ENCODE measurements at regions not wholly inside any gene's neighbourhood (a gene's known extent, or its start where the extent isn't known, plus 50 kb on each side); places are given as distances from the start of the nearest gene placed in this dataset.

DNA sequence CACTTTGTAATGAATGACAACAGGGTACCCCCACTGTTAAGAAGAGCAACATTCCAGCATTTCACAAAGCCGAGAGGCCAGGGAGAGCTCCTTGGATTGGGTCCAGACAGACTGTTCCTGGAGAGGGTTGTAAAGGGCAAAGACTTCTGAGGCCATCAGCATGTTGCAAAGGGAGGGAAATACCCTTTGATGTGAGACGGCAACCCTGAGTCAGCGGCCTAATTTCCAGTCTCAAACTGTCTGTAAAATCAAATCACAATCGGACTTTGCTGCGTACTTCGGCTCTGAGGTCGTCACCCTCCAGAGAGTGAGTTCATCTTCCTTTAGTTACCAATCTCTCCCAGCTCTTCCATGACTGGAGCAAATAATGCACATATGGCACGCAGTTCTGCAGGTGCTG, 101.0 kb upstream of the DTNBP1 start:
- Histone ChIP-seq H3K9me3 (ENCODE audit: control insufficient read depth in 1 of 2, low read length in 2 of 2) (no peaks in the 10 kb centered on the region), H3K4me1 (ENCODE audit: control insufficient read depth in 1 of 2, insufficient read depth in 2 of 2, low read length in 2 of 2) (peaks cover 0 to 4% of the 10 kb centered on the region in 2 donors), H3K4me3 (ENCODE audit: low read depth in 1 of 2, low read length in 2 of 2) (no peak overlapping the region), H3K27ac (ENCODE audit: low read length) (no peak overlapping the region), H3K36me3 (ENCODE audit: control insufficient read depth in 1 of 2, insufficient read depth in 2 of 2, low read length in 2 of 2) (no peaks in the 10 kb centered on the region), H3K27me3 (ENCODE audit: low read depth, low read length) (no peaks in the 10 kb centered on the region)

DNA sequence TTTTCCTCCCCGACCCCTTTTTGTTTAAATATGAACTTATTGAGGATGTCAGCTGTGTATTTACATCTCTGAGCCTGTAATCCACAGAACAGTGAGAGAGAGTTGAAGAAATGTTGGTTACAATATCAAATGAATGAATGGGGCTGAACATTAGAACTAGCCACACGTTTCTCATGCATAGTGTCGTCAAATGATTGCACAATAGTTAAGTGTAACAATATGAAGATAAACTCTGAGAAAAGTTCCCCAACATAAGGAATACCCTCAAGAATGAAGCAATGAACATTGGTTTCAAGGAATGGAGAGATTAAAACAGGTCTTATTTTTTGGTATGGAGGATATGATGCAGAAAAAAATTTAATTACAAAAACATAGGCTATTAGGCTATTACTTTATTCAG, 100.5 kb upstream of the DTNBP1 start:
- no peak overlapping the region for H3K27ac ChIP-seq (ENCODE audit: low read length)
- H3K27me3 ChIP-seq (ENCODE audit: low read depth, low read length), result no peaks in the 10 kb centered on the region
- no peaks in the 10 kb centered on the region for H3K36me3 ChIP-seq (ENCODE audit: control insufficient read depth in 1 of 2, insufficient read depth in 2 of 2, low read length in 2 of 2)
- H3K4me1 ChIP-seq (ENCODE audit: control insufficient read depth in 1 of 2, insufficient read depth in 2 of 2, low read length in 2 of 2), result peaks cover 0 to 4% of the 10 kb centered on the region in 2 donors
- no peak overlapping the region for H3K4me3 ChIP-seq (ENCODE audit: low read depth in 1 of 2, low read length in 2 of 2)
- no peaks in the 10 kb centered on the region for H3K9me3 ChIP-seq (ENCODE audit: control insufficient read depth in 1 of 2, low read length in 2 of 2)

DNA sequence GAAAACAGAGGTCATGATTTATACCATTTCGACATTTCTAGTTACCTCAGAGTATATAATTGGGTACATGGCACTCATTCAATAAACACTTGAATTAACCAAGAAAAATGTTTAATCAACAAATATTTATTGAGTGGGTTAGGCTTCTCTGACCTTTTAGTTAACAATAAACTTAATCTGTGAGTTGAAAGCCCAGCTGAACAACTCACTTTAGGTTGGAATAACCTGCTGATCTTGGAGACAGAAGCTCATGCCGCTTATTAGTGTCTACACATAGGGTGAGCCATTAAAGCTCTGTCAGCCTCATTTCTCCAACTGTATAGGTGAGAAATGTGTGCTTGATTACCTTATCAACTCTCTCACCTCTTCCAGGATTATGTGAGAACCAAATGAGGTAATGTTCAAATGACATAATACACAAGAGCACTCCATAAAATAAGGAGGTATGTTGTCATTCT, 98.2 kb upstream of the DTNBP1 start:
- Histone ChIP-seq H3K4me3 (ENCODE audit: low read depth in 1 of 2, low read length in 2 of 2) (no peak overlapping the region), H3K27ac (ENCODE audit: low read length) (no peak overlapping the region), H3K9me3 (ENCODE audit: control insufficient read depth in 1 of 2, low read length in 2 of 2) (no peaks in the 10 kb centered on the region), H3K27me3 (ENCODE audit: low read depth, low read length) (no peaks in the 10 kb centered on the region), H3K4me1 (ENCODE audit: control insufficient read depth in 1 of 2, insufficient read depth in 2 of 2, low read length in 2 of 2) (peaks cover 0 to 4% of the 10 kb centered on the region in 2 donors), H3K36me3 (ENCODE audit: control insufficient read depth in 1 of 2, insufficient read depth in 2 of 2, low read length in 2 of 2) (no peaks in the 10 kb centered on the region)

DNA sequence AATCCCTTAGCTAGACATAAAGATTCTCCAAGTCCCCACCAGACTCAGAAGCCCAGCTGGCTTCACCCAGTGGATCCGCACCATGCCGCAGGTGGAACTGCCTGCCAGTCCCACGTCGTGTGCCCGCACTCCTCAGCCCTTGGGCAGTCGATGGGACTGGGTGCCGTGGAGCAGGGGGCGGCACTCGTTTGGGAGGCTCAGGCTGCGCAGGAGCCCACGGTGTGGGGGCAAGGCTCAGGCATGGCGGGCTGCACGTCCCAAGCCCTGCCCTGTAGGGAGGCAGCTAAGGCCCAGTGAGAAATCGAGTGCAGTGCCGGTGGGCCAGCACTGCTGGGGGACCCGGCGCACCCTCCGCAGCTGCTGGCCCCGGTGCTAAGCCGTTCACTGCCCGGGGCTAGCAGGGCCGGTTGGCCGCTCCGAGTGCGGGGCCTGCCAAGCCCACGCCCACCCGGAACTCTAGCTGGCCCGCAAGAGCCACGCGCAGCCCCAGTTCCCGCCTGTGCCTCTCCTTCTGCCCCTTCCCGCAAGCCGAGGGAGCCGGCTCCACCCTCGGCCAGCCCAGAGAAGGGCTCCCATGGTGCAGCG, 95.9 kb upstream of the DTNBP1 start:
- Histone ChIP-seq H3K4me1 (ENCODE audit: control insufficient read depth in 1 of 2, insufficient read depth in 2 of 2, low read length in 2 of 2) (no peaks in the 10 kb centered on the region), H3K27ac (ENCODE audit: low read length) (no peak overlapping the region), H3K9me3 (ENCODE audit: control insufficient read depth in 1 of 2, low read length in 2 of 2) (no peaks in the 10 kb centered on the region), H3K27me3 (ENCODE audit: low read depth, low read length) (no peaks in the 10 kb centered on the region), H3K4me3 (ENCODE audit: low read depth in 1 of 2, low read length in 2 of 2) (no peak overlapping the region), H3K36me3 (ENCODE audit: control insufficient read depth in 1 of 2, insufficient read depth in 2 of 2, low read length in 2 of 2) (no peaks in the 10 kb centered on the region)

DNA sequence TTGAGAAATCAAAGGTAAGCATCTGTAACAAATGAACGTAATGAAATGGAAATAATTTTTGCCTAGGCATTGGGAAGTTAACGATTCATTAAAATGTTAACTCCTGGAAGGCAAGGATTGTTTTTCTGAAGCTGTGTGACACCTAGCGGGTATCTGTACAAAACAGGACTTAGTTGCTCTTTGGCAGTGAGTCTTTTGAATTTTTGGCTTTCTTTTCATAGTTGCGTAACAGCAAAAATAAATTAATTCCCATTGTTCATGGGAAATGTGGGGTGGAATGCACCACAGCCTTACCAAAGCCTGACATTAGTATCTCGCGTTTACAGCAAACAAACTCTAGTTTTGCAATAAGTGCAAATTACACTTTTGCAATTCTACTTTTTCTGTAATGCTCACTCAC, 92.7 kb upstream of the DTNBP1 start:
- Histone ChIP-seq H3K4me3 (ENCODE audit: low read depth in 1 of 2, low read length in 2 of 2) (no peak overlapping the region), H3K9me3 (ENCODE audit: control insufficient read depth in 1 of 2, low read length in 2 of 2) (no peaks in the 10 kb centered on the region), H3K4me1 (ENCODE audit: control insufficient read depth in 1 of 2, insufficient read depth in 2 of 2, low read length in 2 of 2) (no peaks in the 10 kb centered on the region), H3K36me3 (ENCODE audit: control insufficient read depth in 1 of 2, insufficient read depth in 2 of 2, low read length in 2 of 2) (no peaks in the 10 kb centered on the region), H3K27me3 (ENCODE audit: low read depth, low read length) (no peaks in the 10 kb centered on the region), H3K27ac (ENCODE audit: low read length) (no peak overlapping the region)

DNA sequence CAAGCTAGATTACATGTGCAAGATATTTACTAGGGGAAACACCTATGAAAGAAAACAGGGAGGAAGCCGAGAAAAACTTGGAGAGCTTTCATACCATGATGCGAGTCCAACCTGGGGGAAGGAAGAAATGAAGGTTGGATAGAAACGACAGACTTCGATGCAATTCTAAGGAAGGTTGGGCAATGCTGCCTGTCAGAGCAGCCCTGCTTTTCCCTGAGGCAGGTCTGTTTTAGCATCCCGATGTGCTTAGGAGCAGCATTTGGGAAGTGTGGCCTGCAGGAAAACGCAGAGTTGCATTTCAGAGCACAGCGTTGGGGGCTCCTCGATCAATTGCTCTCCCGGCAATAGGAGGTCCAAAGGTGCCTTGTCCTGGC, 91.9 kb upstream of the DTNBP1 start:
- Histone ChIP-seq H3K36me3 (ENCODE audit: control insufficient read depth in 1 of 2, insufficient read depth in 2 of 2, low read length in 2 of 2) (no peaks in the 10 kb centered on the region), H3K9me3 (ENCODE audit: control insufficient read depth in 1 of 2, low read length in 2 of 2) (no peaks in the 10 kb centered on the region), H3K4me3 (ENCODE audit: low read depth in 1 of 2, low read length in 2 of 2) (no peak overlapping the region), H3K27me3 (ENCODE audit: low read depth, low read length) (no peaks in the 10 kb centered on the region), H3K4me1 (ENCODE audit: control insufficient read depth in 1 of 2, insufficient read depth in 2 of 2, low read length in 2 of 2) (no peaks in the 10 kb centered on the region), H3K27ac (ENCODE audit: low read length) (no peak overlapping the region)

DNA sequence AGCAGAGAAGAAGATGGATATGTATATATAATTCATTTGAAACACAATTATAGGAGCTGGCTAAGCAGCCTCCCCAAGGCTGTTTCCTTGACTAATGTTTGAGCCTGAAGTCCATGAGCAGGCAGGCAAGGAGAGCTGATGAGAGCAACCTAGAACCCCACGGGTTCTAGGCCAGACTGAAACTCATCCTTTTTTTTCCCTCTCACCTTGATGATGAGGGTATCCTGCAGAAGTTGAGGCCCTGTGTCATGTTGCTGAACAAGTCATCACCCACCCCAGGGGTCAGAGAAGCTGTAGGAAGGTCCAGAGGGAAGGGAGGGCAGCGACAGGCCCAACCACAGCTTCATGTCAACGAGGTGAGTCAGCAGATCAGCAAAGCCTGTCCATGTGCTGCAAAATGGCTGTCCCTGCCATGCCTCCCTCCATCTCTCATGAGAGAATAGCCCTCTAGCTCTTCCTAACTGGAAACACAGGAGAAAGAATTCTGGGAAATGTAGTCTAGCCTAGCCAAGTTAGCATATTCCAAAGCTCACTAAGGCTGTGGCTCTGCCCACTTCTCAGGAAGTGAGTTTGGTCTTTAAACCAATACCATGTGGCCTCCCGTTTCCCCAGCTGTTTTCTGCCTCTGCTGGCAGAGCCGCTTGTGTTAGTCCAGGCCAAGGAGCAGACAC, 91.3 kb upstream of the DTNBP1 start:
- Histone ChIP-seq H3K9me3 (ENCODE audit: control insufficient read depth in 1 of 2, low read length in 2 of 2) (no peaks in the 10 kb centered on the region), H3K4me1 (ENCODE audit: control insufficient read depth in 1 of 2, insufficient read depth in 2 of 2, low read length in 2 of 2) (no peaks in the 10 kb centered on the region), H3K36me3 (ENCODE audit: control insufficient read depth in 1 of 2, insufficient read depth in 2 of 2, low read length in 2 of 2) (no peaks in the 10 kb centered on the region), H3K27me3 (ENCODE audit: low read depth, low read length) (no peaks in the 10 kb centered on the region), H3K4me3 (ENCODE audit: low read depth in 1 of 2, low read length in 2 of 2) (no peak overlapping the region), H3K27ac (ENCODE audit: low read length) (no peak overlapping the region)

DNA sequence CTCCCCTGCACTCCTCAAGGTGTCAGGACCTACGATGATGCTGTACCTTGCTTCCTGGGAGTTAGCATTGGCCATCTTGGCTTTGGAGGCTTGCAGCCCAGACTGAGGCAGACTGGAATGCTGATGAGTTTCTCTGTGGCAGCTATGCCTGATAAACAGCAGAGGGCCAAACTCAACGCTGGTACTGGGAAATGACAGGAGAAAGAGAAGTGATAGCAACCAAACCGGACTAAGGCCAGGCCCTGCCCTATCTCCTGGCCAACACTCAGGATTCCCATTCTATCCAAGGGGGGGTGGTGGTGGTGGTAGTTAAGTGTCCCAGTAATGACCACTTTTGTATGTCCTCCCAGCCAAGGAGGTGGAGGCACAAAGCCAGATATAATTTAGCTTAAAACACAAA, 90.0 kb upstream of the DTNBP1 start:
- H3K4me3 ChIP-seq (ENCODE audit: low read depth in 1 of 2, low read length in 2 of 2), result no peak overlapping the region
- H3K4me1 ChIP-seq (ENCODE audit: control insufficient read depth in 1 of 2, insufficient read depth in 2 of 2, low read length in 2 of 2), result no peaks in the 10 kb centered on the region
- no peak overlapping the region for H3K27ac ChIP-seq (ENCODE audit: low read length)
- no peaks in the 10 kb centered on the region for H3K9me3 ChIP-seq (ENCODE audit: control insufficient read depth in 1 of 2, low read length in 2 of 2)
- H3K27me3 ChIP-seq (ENCODE audit: low read depth, low read length), result no peaks in the 10 kb centered on the region
- H3K36me3 ChIP-seq (ENCODE audit: control insufficient read depth in 1 of 2, insufficient read depth in 2 of 2, low read length in 2 of 2), result no peaks in the 10 kb centered on the region

DNA sequence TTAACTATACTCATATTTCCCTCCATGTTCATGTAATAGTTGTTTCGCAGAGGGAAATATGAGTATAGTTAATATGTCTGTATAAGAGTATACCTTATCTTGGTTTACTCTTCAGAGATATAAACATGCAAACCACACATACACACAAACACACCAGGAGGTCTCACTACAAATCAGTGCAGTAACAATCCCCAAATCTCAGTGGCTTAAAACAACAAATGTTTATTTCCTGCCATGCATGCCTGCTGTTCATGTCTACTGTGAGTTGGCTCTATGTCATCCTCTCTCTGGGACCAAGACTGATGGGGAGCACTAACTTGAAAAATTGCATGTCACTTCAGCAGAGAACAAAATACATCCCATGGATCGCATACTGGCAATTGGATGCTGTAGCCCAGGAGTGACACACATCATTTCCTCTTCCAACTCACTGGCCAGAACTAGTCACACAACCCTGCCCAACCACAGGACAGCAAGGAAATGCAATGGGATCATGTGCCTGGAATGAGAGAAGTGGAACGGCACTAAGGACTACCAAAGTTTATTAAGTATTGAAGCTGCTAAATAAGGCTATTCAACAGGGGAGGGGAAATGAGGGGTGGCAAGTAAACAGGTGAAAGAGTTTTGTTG, 89.0 kb upstream of the DTNBP1 start:
- Histone ChIP-seq H3K4me3 (ENCODE audit: low read depth in 1 of 2, low read length in 2 of 2) (no peak overlapping the region), H3K9me3 (ENCODE audit: control insufficient read depth in 1 of 2, low read length in 2 of 2) (no peaks in the 10 kb centered on the region), H3K27me3 (ENCODE audit: low read depth, low read length) (no peaks in the 10 kb centered on the region), H3K36me3 (ENCODE audit: control insufficient read depth in 1 of 2, insufficient read depth in 2 of 2, low read length in 2 of 2) (no peaks in the 10 kb centered on the region), H3K4me1 (ENCODE audit: control insufficient read depth in 1 of 2, insufficient read depth in 2 of 2, low read length in 2 of 2) (no peaks in the 10 kb centered on the region), H3K27ac (ENCODE audit: low read length) (no peak overlapping the region)

DNA sequence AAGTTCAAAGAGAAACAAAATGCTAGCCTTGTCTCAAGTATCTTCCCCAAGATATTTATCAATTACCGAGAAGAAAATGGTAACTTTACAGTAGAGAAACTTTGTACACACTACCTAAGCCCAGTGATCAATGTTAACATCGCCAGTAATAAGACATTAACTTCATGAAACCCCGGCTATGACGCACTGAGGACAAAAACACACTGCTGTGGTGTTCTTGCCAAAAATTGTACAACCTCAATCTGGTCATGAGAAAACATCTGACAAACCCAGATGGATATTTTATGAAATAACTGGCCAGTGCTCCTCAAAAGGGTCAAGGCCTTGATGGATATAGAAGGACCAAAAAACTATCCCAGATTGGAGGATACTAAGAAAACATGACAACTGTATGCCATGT, 85.5 kb upstream of the DTNBP1 start:
- no peaks in the 10 kb centered on the region for H3K36me3 ChIP-seq (ENCODE audit: control insufficient read depth in 1 of 2, insufficient read depth in 2 of 2, low read length in 2 of 2)
- no peak overlapping the region for H3K27ac ChIP-seq (ENCODE audit: low read length)
- H3K4me1 ChIP-seq (ENCODE audit: control insufficient read depth in 1 of 2, insufficient read depth in 2 of 2, low read length in 2 of 2), result no peaks in the 10 kb centered on the region
- no peaks in the 10 kb centered on the region for H3K9me3 ChIP-seq (ENCODE audit: control insufficient read depth in 1 of 2, low read length in 2 of 2)
- H3K4me3 ChIP-seq (ENCODE audit: low read depth in 1 of 2, low read length in 2 of 2), result no peak overlapping the region
- no peaks in the 10 kb centered on the region for H3K27me3 ChIP-seq (ENCODE audit: low read depth, low read length)

DNA sequence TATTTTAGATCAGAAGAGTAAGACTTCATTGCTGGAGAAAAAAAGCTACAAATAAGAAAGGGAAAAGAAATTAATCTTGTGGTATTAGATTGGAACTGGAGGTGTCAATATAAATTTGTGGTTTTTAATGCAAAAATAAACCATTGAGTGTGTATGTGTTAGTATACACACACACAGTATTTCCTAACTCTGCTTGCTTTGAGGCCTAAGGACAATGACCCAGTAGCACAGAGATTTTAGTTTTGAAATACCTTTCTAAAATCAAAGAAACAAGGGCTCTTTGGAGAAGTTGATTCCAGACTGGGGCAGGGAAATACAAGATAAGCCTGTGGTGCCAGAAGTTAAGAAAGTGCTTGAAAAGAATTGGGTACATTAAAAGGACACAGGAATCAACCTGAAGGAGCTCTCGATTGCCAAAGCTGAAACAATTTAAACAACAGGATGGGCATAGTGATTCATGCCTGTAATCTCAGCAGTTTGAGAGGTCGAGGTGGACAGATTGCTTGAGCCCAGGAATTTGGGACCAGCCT, 84.6 kb upstream of the DTNBP1 start:
- Histone ChIP-seq H3K27ac (ENCODE audit: low read length) (no peak overlapping the region), H3K36me3 (ENCODE audit: control insufficient read depth in 1 of 2, insufficient read depth in 2 of 2, low read length in 2 of 2) (no peaks in the 10 kb centered on the region), H3K4me3 (ENCODE audit: low read depth in 1 of 2, low read length in 2 of 2) (no peak overlapping the region), H3K9me3 (ENCODE audit: control insufficient read depth in 1 of 2, low read length in 2 of 2) (no peaks in the 10 kb centered on the region), H3K27me3 (ENCODE audit: low read depth, low read length) (no peaks in the 10 kb centered on the region), H3K4me1 (ENCODE audit: control insufficient read depth in 1 of 2, insufficient read depth in 2 of 2, low read length in 2 of 2) (no peaks in the 10 kb centered on the region)
